ENCODE measurements at regions not wholly inside any gene's neighbourhood (a gene's known extent, or its start where the extent isn't known, plus 50 kb on each side); places are given as distances from the start of the nearest gene placed in this dataset.

- no peak overlapping the region for H3K27ac ChIP-seq (ENCODE audit: low read depth)
- no peak overlapping the region for H2AFZ ChIP-seq
- Mint-ChIP-seq H3K9me3 (no peaks in the 10 kb centered on the region; the same call in none of the 3 replicates), H3K4me1 (peaks cover 17% of the 10 kb centered on the region), H3K4me3 (no peak overlapping the region), H3K36me3 (ENCODE audit: low read depth) (no peaks in the 10 kb centered on the region; the same call in 1 of the 3 replicates), H3K27ac (no peak overlapping the region), H3K27me3 (ENCODE audit: insufficient read depth, low read depth, poor library complexity) (peaks cover 5% of the 10 kb centered on the region)
- TF ChIP-seq REST (IDR thresholded peaks at IDR 0.05; ENCODE audit: unreplicated experiment) (no peak), EZH2phosphoT487 (IDR thresholded peaks at IDR 0.05; ENCODE audit: unreplicated experiment) (no peak), NANOG (IDR thresholded peaks at IDR 0.05; ENCODE audit: borderline replicate concordance) (no peak), ETS1 (IDR thresholded peaks at IDR 0.05) (no peak), CREB1 (CRISPR knock-in tag; IDR thresholded peaks at IDR 0.05; ENCODE audit: low read depth) (no peak), POLR2AphosphoS5 (IDR thresholded peaks at IDR 0.05; ENCODE audit: low read depth) (no peak), ZNF462 (CRISPR knock-in tag; IDR thresholded peaks at IDR 0.05) (no peak), EZH2 (IDR thresholded peaks at IDR 0.05; ENCODE audit: low read depth, unreplicated experiment) (no peak), CTCF (conservative IDR thresholded peaks at IDR 0.05; ENCODE audit: low read depth in 2 of 2) (no peak), ZNF114 (CRISPR knock-in tag; IDR thresholded peaks at IDR 0.05) (no peak), JUNB (IDR thresholded peaks at IDR 0.05; ENCODE audit: unreplicated experiment) (no peak), ZNF331 (CRISPR knock-in tag; IDR thresholded peaks at IDR 0.05; ENCODE audit: low read depth) (no peak), STAT1 (IDR thresholded peaks at IDR 0.05; ENCODE audit: unreplicated experiment) (no peak)
- H3K4me1 ChIP-seq (ENCODE audit: insufficient read depth) = no peaks in the 10 kb centered on the region
- H3K27me3 ChIP-seq (ENCODE audit: insufficient read depth) = no peaks in the 10 kb centered on the region
- no peak for ATAC-seq
- no peak for DNase-seq (ENCODE audit: low spot score)
- H3K9me2 ChIP-seq (ENCODE audit: insufficient read depth) = no peaks in the 10 kb centered on the region
- no peak overlapping the region for H3K4me2 ChIP-seq
- H4K20me1 ChIP-seq (replicated peaks; ENCODE audit: insufficient read depth) = no peaks in the 10 kb centered on the region
- H3F3A ChIP-seq (replicated peaks; ENCODE audit: low read depth) = no peaks in the 10 kb centered on the region
- no peaks in the 10 kb centered on the region; the same call in 1 of the 2 replicates for H3K36me3 ChIP-seq (ENCODE audit: insufficient read depth)
- H3K79me2 ChIP-seq (replicated peaks; ENCODE audit: insufficient read depth) = no peaks in the 10 kb centered on the region
- H3K4me3 ChIP-seq = no peak overlapping the region
Measured at GRCh38 chr14:39884091-39884490, 451.9 kb upstream of the FBXO33 start.

All from GM23338 (cell line).